Skeletal muscle cell (primary cell): ENCODE measurements at regions not wholly inside any gene's neighbourhood (a gene's known extent, or its start where the extent isn't known, plus 50 kb on each side); places are given as distances from the start of the nearest gene placed in this dataset.
A peak's percentile ranks its signal among the peaks of the same experiment; 100 is the strongest.

Source experiments
- DNase-seq: peaks from one replicate; pipeline ENCODE4 v3.0.0-alpha.2; 2010; ENCODE audit warnings: low read depth
- H3K4me3 ChIP-seq: 2 replicates; pipeline ENCODE4 v1.5.1; 2011; ENCODE audit warnings: low read depth, mild to moderate bottlenecking, control low read depth, low read length, moderate library complexity

- DNase-seq: peak; percentile 45
- H3K4me3 ChIP-seq: no peak overlapping the region
These were observed 95.4 kb downstream of the SOCS6 start for GRCh38 chr18:70384181-70384790.

- DNase-seq: no peak
These were observed 94.3 kb downstream of the SOCS6 start for GRCh38 chr18:70382992-70383717.

DNA sequence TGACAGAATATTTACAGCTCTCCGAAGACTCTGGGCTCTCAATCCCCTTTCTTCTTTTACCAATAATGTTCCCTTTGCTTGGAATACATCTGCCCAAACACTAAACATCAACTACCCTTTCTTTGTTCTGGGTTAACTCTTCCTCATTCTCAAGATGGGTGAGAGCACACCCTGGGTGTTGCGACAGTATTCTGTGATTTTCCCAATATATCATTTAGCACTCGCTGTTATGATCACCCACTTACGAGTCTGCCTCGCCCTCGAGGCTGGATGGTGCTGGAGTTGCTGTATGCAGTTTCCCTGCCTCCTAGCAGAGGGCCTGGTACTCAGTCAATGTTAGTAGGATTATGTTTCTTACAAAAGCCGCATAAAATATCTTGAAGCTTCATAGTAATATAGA, 93.2 kb downstream of the SOCS6 start:
- DNase-seq: no peak

More at GRCh38 chr18:70382992-70383717, 94.3 kb downstream of the SOCS6 start:
- no peak overlapping the region for H3K4me3 ChIP-seq

GRCh38 chr18:70380915-70381896, 92.4 kb downstream of the SOCS6 start:
- no peak for DNase-seq
- no peak overlapping the region for H3K4me3 ChIP-seq

More for the DNA sequence above, 93.2 kb downstream of the SOCS6 start:
- H3K4me3 ChIP-seq: no peak overlapping the region
